ENCODE measurements at regions not wholly inside any gene's neighbourhood (a gene's known extent, or its start where the extent isn't known, plus 50 kb on each side); places are given as distances from the start of the nearest gene placed in this dataset.

- no peak for TF ChIP-seq CTCF (IDR thresholded peaks at IDR 0.05; ENCODE audit: extremely low read depth, low read depth, low read length)
- no peaks in the 10 kb centered on the region for H3K4me1 ChIP-seq (ENCODE audit: insufficient read depth, low read length)
- no peak overlapping the region for H3K4me2 ChIP-seq (ENCODE audit: insufficient read depth, low read length)
- H3K36me3 ChIP-seq (ENCODE audit: insufficient read depth, low read length): no peaks in the 10 kb centered on the region
- H3K27me3 ChIP-seq (ENCODE audit: insufficient read depth, low read length): no peaks in the 10 kb centered on the region
- H3K4me3 ChIP-seq (ENCODE audit: insufficient read depth, low read length): no peak overlapping the region
- H3K79me2 ChIP-seq (ENCODE audit: insufficient read depth, low read length): no peaks in the 10 kb centered on the region
- H3K9me3 ChIP-seq (ENCODE audit: low read depth, low read length): no peaks in the 10 kb centered on the region
- no peak overlapping the region for H3K27ac ChIP-seq (ENCODE audit: low read depth, low read length)
- no peaks in the 10 kb centered on the region for H4K20me1 ChIP-seq (ENCODE audit: insufficient read depth, low read length)
- DNase-seq (ENCODE audit: insufficient read length, low spot score, missing footprints): no peak
- no peak overlapping the region for H2AFZ ChIP-seq (ENCODE audit: low read length)
Measured at GRCh38 chr7:81317741-81318140, 398.9 kb upstream of the SEMA3C start.

- H3K9me3 ChIP-seq (ENCODE audit: low read depth, low read length): no peaks in the 10 kb centered on the region
- H3K36me3 ChIP-seq (ENCODE audit: insufficient read depth, low read length): no peaks in the 10 kb centered on the region
- no peak for TF ChIP-seq CTCF (IDR thresholded peaks at IDR 0.05; ENCODE audit: extremely low read depth, low read depth, low read length)
- H2AFZ ChIP-seq (ENCODE audit: low read length): no peak overlapping the region
- no peak overlapping the region for H3K4me2 ChIP-seq (ENCODE audit: insufficient read depth, low read length)
- no peak overlapping the region for H3K27ac ChIP-seq (ENCODE audit: low read depth, low read length)
- H3K79me2 ChIP-seq (ENCODE audit: insufficient read depth, low read length): no peaks in the 10 kb centered on the region
- no peaks in the 10 kb centered on the region for H4K20me1 ChIP-seq (ENCODE audit: insufficient read depth, low read length)
- DNase-seq (ENCODE audit: insufficient read length, low spot score, missing footprints): no peak
- no peaks in the 10 kb centered on the region for H3K27me3 ChIP-seq (ENCODE audit: insufficient read depth, low read length)
- H3K4me3 ChIP-seq (ENCODE audit: insufficient read depth, low read length): no peak overlapping the region
- no peaks in the 10 kb centered on the region for H3K4me1 ChIP-seq (ENCODE audit: insufficient read depth, low read length)
Measured at GRCh38 chr7:81308643-81309322, 389.9 kb upstream of the SEMA3C start.

DNA sequence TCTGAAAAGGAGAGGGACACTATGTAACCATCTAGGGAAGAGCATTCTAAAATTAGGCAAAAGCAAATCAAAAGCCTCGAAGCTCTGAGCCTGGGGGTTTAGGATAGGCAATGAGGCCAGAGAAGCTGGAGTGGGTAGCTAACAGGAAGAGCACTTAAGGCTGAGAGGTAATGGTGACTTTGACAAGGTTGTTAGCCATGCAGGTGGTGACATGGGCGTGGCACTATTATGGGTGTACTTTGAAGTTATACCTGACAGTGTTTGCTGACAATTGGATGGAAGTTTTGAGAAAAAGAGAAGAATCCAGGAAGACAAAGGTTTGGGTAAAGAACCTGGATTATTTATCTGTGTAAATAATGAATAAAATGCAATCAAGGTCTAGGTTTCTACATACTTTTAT is 383.0 kb upstream of the SEMA3C start:
- Histone ChIP-seq H3K4me2 (ENCODE audit: insufficient read depth, low read length) (no peak overlapping the region), H3K79me2 (ENCODE audit: insufficient read depth, low read length) (no peaks in the 10 kb centered on the region), H3K36me3 (ENCODE audit: insufficient read depth, low read length) (no peaks in the 10 kb centered on the region), H2AFZ (ENCODE audit: low read length) (no peak overlapping the region), H3K27ac (ENCODE audit: low read depth, low read length) (no peak overlapping the region), H3K4me1 (ENCODE audit: insufficient read depth, low read length) (peaks cover 35% of the 10 kb centered on the region), H3K27me3 (ENCODE audit: insufficient read depth, low read length) (no peaks in the 10 kb centered on the region), H4K20me1 (ENCODE audit: insufficient read depth, low read length) (no peaks in the 10 kb centered on the region), H3K4me3 (ENCODE audit: insufficient read depth, low read length) (no peak overlapping the region), H3K9me3 (ENCODE audit: low read depth, low read length) (no peaks in the 10 kb centered on the region)
- TF ChIP-seq CTCF (IDR thresholded peaks at IDR 0.05; ENCODE audit: extremely low read depth, low read depth, low read length): no peak
- DNase-seq (ENCODE audit: insufficient read length, low spot score, missing footprints): no peak

GRCh38 chr7:81300753-81301152 is 381.9 kb upstream of the SEMA3C start:
- TF ChIP-seq CTCF (IDR thresholded peaks at IDR 0.05; ENCODE audit: extremely low read depth, low read depth, low read length): no peak
- no peak overlapping the region for H3K27ac ChIP-seq (ENCODE audit: low read depth, low read length)
- no peaks in the 10 kb centered on the region for H3K79me2 ChIP-seq (ENCODE audit: insufficient read depth, low read length)
- peaks cover 38% of the 10 kb centered on the region for H3K4me1 ChIP-seq (ENCODE audit: insufficient read depth, low read length)
- no peaks in the 10 kb centered on the region for H3K36me3 ChIP-seq (ENCODE audit: insufficient read depth, low read length)
- H3K4me3 ChIP-seq (ENCODE audit: insufficient read depth, low read length): no peak overlapping the region
- H3K4me2 ChIP-seq (ENCODE audit: insufficient read depth, low read length): no peak overlapping the region
- H3K9me3 ChIP-seq (ENCODE audit: low read depth, low read length): no peaks in the 10 kb centered on the region
- no peak overlapping the region for H2AFZ ChIP-seq (ENCODE audit: low read length)
- no peaks in the 10 kb centered on the region for H3K27me3 ChIP-seq (ENCODE audit: insufficient read depth, low read length)
- DNase-seq (ENCODE audit: insufficient read length, low spot score, missing footprints): no peak
- H4K20me1 ChIP-seq (ENCODE audit: insufficient read depth, low read length): no peaks in the 10 kb centered on the region
